CD8-positive, alpha-beta memory T cell (primary cell): ENCODE measurements at regions not wholly inside any gene's neighbourhood (a gene's known extent, or its start where the extent isn't known, plus 50 kb on each side); places are given as distances from the start of the nearest gene placed in this dataset.

Source experiments
- CTCF ChIA-PET: fragments of 350-600 bp; sonication (Branson Sonifier 250); formaldehyde crosslinking; loops from one replicate; lab custom pipeline; 2021; ENCODE audit warnings: antibody characterized with exemption; lab: Charles Lee
- POLR2A ChIA-PET: fragments of 350-600 bp; sonication (Branson Sonifier 250); formaldehyde crosslinking; loops from one replicate; lab custom pipeline; 2021; ENCODE audit warnings: antibody characterized with exemption; lab: Charles Lee
- DNase-seq, 5 donors: peaks; one replicate each; pipeline versions ENCODE4 v3.0.0 to v3.0.0-alpha.2; 2020 to 2022; ENCODE audit warnings: mixed read lengths in 1 of 5
- H3K27ac ChIP-seq: one replicate; pipeline ENCODE4 v1.7.0; 2013; ENCODE audit warnings: low read depth, mild to moderate bottlenecking, low read length, moderate library complexity
- H3K27me3 ChIP-seq: 2 replicates; pipeline ENCODE4 v1.7.0; 2013; ENCODE audit warnings: low read length, mild to moderate bottlenecking; ENCODE audit not compliant: insufficient read depth, poor library complexity, severe bottlenecking
- H3K36me3 ChIP-seq: 2 replicates; pipeline ENCODE4 v1.7.0; 2013; ENCODE audit warnings: mild to moderate bottlenecking, low read length, moderate library complexity; ENCODE audit not compliant: insufficient read depth
- H3K4me1 ChIP-seq: 2 replicates; pipeline ENCODE4 v1.7.0; 2013; ENCODE audit warnings: mild to moderate bottlenecking, low read length, moderate library complexity; ENCODE audit not compliant: insufficient read depth
- H3K4me3 ChIP-seq: 2 replicates; pipeline ENCODE4 v1.7.0; 2013; ENCODE audit warnings: mild to moderate bottlenecking, low read length
- H3K9me3 ChIP-seq: 2 replicates; pipeline ENCODE4 v1.7.0; 2013; ENCODE audit warnings: mild to moderate bottlenecking, low read length
- H3K27ac Mint-ChIP-seq, 8 donors: one replicate each; pipeline ENCODE4 v1.8.0; 2020 to 2021; ENCODE audit warnings: mixed read lengths in 8 of 8, mild to moderate bottlenecking in 6 of 8, inconsistent platforms in 3 of 8, moderate library complexity in 3 of 8
- H3K27me3 Mint-ChIP-seq, 2 donors: one replicate each; pipeline ENCODE4 v1.8.0; 2020 to 2021; ENCODE audit warnings: mixed read lengths in 2 of 2, mild to moderate bottlenecking in 1 of 2, moderate library complexity in 1 of 2
- H3K36me3 Mint-ChIP-seq, 3 donors: one replicate each; pipeline ENCODE4 v1.8.0; 2020 to 2021; ENCODE audit warnings: mixed read lengths in 3 of 3, inconsistent platforms in 1 of 3, mild to moderate bottlenecking in 1 of 3
- H3K4me1 Mint-ChIP-seq, 3 donors: one replicate each; pipeline ENCODE4 v1.8.0; 2020 to 2021; ENCODE audit warnings: mixed read lengths in 3 of 3, inconsistent platforms in 1 of 3, mild to moderate bottlenecking in 1 of 3
- H3K4me3 Mint-ChIP-seq, 7 donors: one replicate each; pipeline ENCODE4 v1.8.0; 2020 to 2021; ENCODE audit warnings: mixed read lengths in 7 of 7, mild to moderate bottlenecking in 6 of 7, moderate library complexity in 4 of 7, inconsistent platforms in 2 of 7
- H3K9me3 Mint-ChIP-seq, 5 donors: one replicate each; pipeline ENCODE4 v1.8.0; 2020 to 2022; ENCODE audit warnings: mixed read lengths in 5 of 5, mild to moderate bottlenecking in 3 of 5, moderate library complexity in 2 of 5, inconsistent platforms in 1 of 5

GRCh38 chr7:25712500-25712899 lies 439.5 kb upstream of the NFE2L3 start:
- Mint-ChIP-seq H3K36me3 (no peaks in the 10 kb centered on the region), H3K4me1 (no peaks in the 10 kb centered on the region), H3K9me3 (peaks cover 0 to 4% (median 0%) of the 10 kb centered on the region in 5 donors), H3K4me3 (no peak overlapping the region), H3K27me3 (peaks cover 5 to 16% of the 10 kb centered on the region in 2 donors), H3K27ac (no peak overlapping the region)
- no peak for DNase-seq
- Histone ChIP-seq H3K4me3 (no peak overlapping the region), H3K9me3 (no peaks in the 10 kb centered on the region), H3K27ac (no peak overlapping the region), H3K4me1 (no peaks in the 10 kb centered on the region), H3K36me3 (no peaks in the 10 kb centered on the region), H3K27me3 (no peaks in the 10 kb centered on the region)
- POLR2A ChIA-PET = no interaction called here
- CTCF ChIA-PET = no interaction called here

DNA sequence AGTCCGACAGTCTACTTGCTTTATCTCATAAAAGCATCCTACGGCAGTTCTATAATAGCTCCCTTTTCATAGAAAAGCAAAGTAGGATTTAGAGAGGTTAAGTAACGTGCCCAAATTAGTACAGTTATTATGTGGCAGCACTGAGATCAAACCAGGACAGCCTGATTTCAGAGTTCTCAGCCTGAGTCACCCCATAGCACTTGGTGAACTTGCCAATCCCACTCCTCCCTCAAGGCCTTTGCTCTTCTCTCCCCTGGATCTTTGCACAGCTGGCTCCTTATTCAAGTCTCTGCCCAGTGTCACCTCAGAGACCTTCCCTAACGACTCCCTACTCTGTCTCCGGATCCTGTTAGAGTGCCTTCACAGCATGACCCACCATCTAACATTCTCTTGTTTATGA lies 438.0 kb upstream of the NFE2L3 start:
- H3K27ac Mint-ChIP-seq = peak overlapping the region in 1 of 8 donors; percentile 14
- POLR2A ChIA-PET = no interaction called here

GRCh38 chr7:25716421-25716820 lies 435.6 kb upstream of the NFE2L3 start:
- Mint-ChIP-seq H3K4me1 (no peaks in the 10 kb centered on the region), H3K4me3 (no peak overlapping the region), H3K36me3 (no peaks in the 10 kb centered on the region), H3K27ac (no peak overlapping the region), H3K9me3 (peaks cover 0 to 6% (median 0%) of the 10 kb centered on the region in 5 donors), H3K27me3 (peaks cover 6 to 31% of the 10 kb centered on the region in 2 donors)
- ChIA-PET POLR2A (no interaction called here), CTCF (no interaction called here)
- H3K4me1 ChIP-seq = no peaks in the 10 kb centered on the region
- H3K36me3 ChIP-seq = no peaks in the 10 kb centered on the region
- H3K27ac ChIP-seq = no peak overlapping the region
- H3K9me3 ChIP-seq = no peaks in the 10 kb centered on the region
- no peaks in the 10 kb centered on the region for H3K27me3 ChIP-seq
- no peak overlapping the region for H3K4me3 ChIP-seq
- DNase-seq = no peak

More for the DNA sequence above, 438.0 kb upstream of the NFE2L3 start:
- H3K4me1 ChIP-seq = no peaks in the 10 kb centered on the region
- no peaks in the 10 kb centered on the region for H3K9me3 ChIP-seq
- no peaks in the 10 kb centered on the region for H3K36me3 ChIP-seq
- no peak overlapping the region for H3K27ac ChIP-seq
- H3K36me3 Mint-ChIP-seq = no peaks in the 10 kb centered on the region
- no peaks in the 10 kb centered on the region for H3K27me3 ChIP-seq
- CTCF ChIA-PET = no interaction called here
- no peaks in the 10 kb centered on the region for H3K4me1 Mint-ChIP-seq
- no peak overlapping the region for H3K4me3 Mint-ChIP-seq
- no peak for DNase-seq
- H3K4me3 ChIP-seq = no peak overlapping the region
- peaks cover 5 to 27% of the 10 kb centered on the region in 2 donors for H3K27me3 Mint-ChIP-seq
- H3K9me3 Mint-ChIP-seq = peaks cover 0 to 4% (median 0%) of the 10 kb centered on the region in 5 donors

DNA sequence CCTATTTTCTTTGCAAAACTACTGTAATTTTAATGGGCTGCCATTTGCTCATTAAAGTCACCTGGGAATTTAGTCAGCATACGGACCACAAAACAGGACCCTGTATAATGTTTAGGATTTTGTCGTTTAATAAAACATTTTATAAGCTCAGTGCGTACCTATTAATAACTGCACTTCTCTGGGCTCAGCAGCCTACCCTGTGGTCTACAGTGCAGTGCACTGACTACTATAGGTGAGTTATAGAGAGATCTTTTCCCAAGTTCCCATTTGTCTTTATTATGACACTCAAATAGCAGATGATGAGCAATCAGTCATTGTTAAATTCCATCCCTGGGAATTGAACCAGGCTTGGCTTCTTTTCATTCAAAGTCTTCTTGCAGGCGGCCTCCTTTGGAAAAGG lies 433.4 kb upstream of the NFE2L3 start:
- H3K36me3 Mint-ChIP-seq = no peaks in the 10 kb centered on the region
- DNase-seq = no peak
- CTCF ChIA-PET = no interaction called here
- H3K4me3 ChIP-seq = no peak overlapping the region
- no peaks in the 10 kb centered on the region for H3K4me1 Mint-ChIP-seq
- H3K27me3 Mint-ChIP-seq = peaks cover 6 to 31% of the 10 kb centered on the region in 2 donors
- H3K9me3 ChIP-seq = no peaks in the 10 kb centered on the region
- H3K4me1 ChIP-seq = no peaks in the 10 kb centered on the region
- no peak overlapping the region for H3K4me3 Mint-ChIP-seq
- no peaks in the 10 kb centered on the region for H3K36me3 ChIP-seq
- POLR2A ChIA-PET = no interaction called here
- no peak overlapping the region for H3K27ac Mint-ChIP-seq
- peaks cover 0 to 6% (median 0%) of the 10 kb centered on the region in 5 donors for H3K9me3 Mint-ChIP-seq
- no peaks in the 10 kb centered on the region for H3K27me3 ChIP-seq
- H3K27ac ChIP-seq = no peak overlapping the region

DNA sequence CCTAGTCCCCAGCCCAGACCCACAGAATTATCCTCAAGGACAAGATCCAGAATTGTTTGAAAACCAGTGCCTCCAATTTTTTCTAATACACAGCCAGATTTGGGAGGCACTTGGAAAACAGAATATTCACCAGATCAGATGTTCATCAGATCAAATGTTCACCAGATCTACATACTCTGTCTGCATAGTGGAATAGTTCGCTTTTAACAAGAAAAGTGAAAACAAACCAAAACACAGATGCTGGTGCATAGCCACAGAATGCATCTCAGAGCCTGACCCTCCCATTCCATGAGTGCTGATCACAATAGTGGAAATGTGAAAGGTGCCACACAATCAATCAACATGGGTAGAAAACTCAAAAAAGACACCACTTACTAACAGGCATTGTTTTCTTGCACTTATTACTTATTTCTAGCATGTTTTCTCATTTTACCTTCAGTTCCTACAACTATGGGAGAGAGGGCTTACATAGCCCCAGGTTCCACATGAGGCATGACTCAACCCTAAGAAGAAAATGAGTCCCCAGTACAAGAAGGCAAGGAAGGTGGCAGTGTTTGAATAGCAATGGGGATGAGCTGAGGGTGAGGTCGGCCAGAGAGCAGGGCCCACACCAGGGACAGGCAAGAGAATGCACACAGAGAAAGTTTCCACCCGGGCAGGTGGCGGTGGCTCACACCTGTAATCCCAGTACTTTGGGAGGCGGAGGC lies 432.7 kb upstream of the NFE2L3 start:
- Histone ChIP-seq H3K9me3 (no peaks in the 10 kb centered on the region), H3K36me3 (no peaks in the 10 kb centered on the region), H3K4me1 (no peaks in the 10 kb centered on the region), H3K4me3 (no peak overlapping the region), H3K27ac (no peak overlapping the region), H3K27me3 (no peaks in the 10 kb centered on the region)
- H3K36me3 Mint-ChIP-seq = no peaks in the 10 kb centered on the region
- H3K4me3 Mint-ChIP-seq = no peak overlapping the region
- ChIA-PET CTCF (no interaction called here), POLR2A (no interaction called here)
- H3K27ac Mint-ChIP-seq = no peak overlapping the region
- H3K9me3 Mint-ChIP-seq = peaks cover 0 to 6% (median 0%) of the 10 kb centered on the region in 5 donors
- no peaks in the 10 kb centered on the region for H3K4me1 Mint-ChIP-seq
- no peak for DNase-seq
- H3K27me3 Mint-ChIP-seq = peaks cover 8 to 31% of the 10 kb centered on the region in 2 donors

GRCh38 chr7:25720427-25720826 lies 431.6 kb upstream of the NFE2L3 start:
- Histone ChIP-seq H3K4me1 (no peaks in the 10 kb centered on the region), H3K36me3 (no peaks in the 10 kb centered on the region), H3K9me3 (no peaks in the 10 kb centered on the region), H3K27me3 (no peaks in the 10 kb centered on the region), H3K4me3 (no peak overlapping the region), H3K27ac (no peak overlapping the region)
- Mint-ChIP-seq H3K4me1 (no peaks in the 10 kb centered on the region), H3K9me3 (peaks cover 0 to 3% (median 0%) of the 10 kb centered on the region in 5 donors), H3K36me3 (no peaks in the 10 kb centered on the region), H3K4me3 (no peak overlapping the region), H3K27me3 (peaks cover 3 to 26% of the 10 kb centered on the region in 2 donors), H3K27ac (no peak overlapping the region)
- ChIA-PET POLR2A (no interaction called here), CTCF (no interaction called here)
- no peak for DNase-seq

DNA sequence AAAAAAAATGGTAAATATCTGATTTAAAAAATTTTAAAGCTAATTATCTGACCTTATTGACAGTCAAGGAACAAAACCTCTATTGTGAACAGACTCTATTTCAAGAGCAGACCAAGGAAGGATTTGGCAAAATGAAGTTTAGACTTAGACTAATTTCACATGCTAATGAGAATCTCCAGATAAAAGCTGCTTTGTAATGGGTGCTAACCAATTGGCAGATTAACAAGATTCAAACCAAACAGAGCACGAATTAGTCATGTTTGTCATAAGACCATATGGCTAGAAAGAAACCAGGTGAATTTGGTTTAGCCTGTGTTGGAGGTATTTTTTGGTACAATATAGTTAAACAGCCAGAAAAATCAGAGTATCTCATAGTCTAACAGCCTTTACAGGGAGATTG lies 429.1 kb upstream of the NFE2L3 start:
- no peaks in the 10 kb centered on the region for H3K36me3 Mint-ChIP-seq
- ChIA-PET CTCF (no interaction called here), POLR2A (no interaction called here)
- H3K4me1 Mint-ChIP-seq = no peaks in the 10 kb centered on the region
- Histone ChIP-seq H3K27ac (no peak overlapping the region), H3K9me3 (no peaks in the 10 kb centered on the region), H3K27me3 (no peaks in the 10 kb centered on the region), H3K36me3 (no peaks in the 10 kb centered on the region), H3K4me1 (no peaks in the 10 kb centered on the region), H3K4me3 (no peak overlapping the region)
- H3K27ac Mint-ChIP-seq = no peak overlapping the region
- H3K4me3 Mint-ChIP-seq = no peak overlapping the region
- H3K27me3 Mint-ChIP-seq = peaks cover 3 to 11% of the 10 kb centered on the region in 2 donors
- no peak for DNase-seq
- peaks cover 0 to 3% (median 0%) of the 10 kb centered on the region in 5 donors for H3K9me3 Mint-ChIP-seq

- Histone ChIP-seq H3K4me1 (no peaks in the 10 kb centered on the region), H3K4me3 (no peak overlapping the region), H3K27ac (no peak overlapping the region), H3K36me3 (no peaks in the 10 kb centered on the region), H3K27me3 (no peaks in the 10 kb centered on the region), H3K9me3 (no peaks in the 10 kb centered on the region)
- no peak for DNase-seq
- peaks cover 1 to 4% of the 10 kb centered on the region in 2 donors for H3K27me3 Mint-ChIP-seq
- no peaks in the 10 kb centered on the region for H3K9me3 Mint-ChIP-seq
- no peak overlapping the region for H3K4me3 Mint-ChIP-seq
- ChIA-PET POLR2A (no interaction called here), CTCF (no interaction called here)
- no peaks in the 10 kb centered on the region for H3K4me1 Mint-ChIP-seq
- no peak overlapping the region for H3K27ac Mint-ChIP-seq
- no peaks in the 10 kb centered on the region for H3K36me3 Mint-ChIP-seq
Observed at GRCh38 chr7:25725451-25725850, 426.5 kb upstream of the NFE2L3 start.
